ENCODE measurements at regions not wholly inside any gene's neighbourhood (a gene's known extent, or its start where the extent isn't known, plus 50 kb on each side); places are given as distances from the start of the nearest gene placed in this dataset.

GRCh38 chr2:16205631-16206030 lies 265.3 kb downstream of the MYCN start:
- TF ChIP-seq CTCF (IDR thresholded peaks at IDR 0.05) = no peak
- TF ChIP-seq POLR2A (IDR thresholded peaks at IDR 0.05) = no peak

Measured in thyroid gland (tissue), 4 donors.